H1 (cell line): ENCODE measurements at regions not wholly inside any gene's neighbourhood (a gene's known extent, or its start where the extent isn't known, plus 50 kb on each side); places are given as distances from the start of the nearest gene placed in this dataset.

ENCODE experiments used
- CTCF ChIA-PET: fragments of 300-600 bp; sonication (Branson Sonifier 250); formaldehyde crosslinking; loops from one replicate; lab custom pipeline; 2021; ENCODE audit not compliant: partially characterized antibody; lab: Charles Lee
- POLR2A ChIA-PET: fragments of 300-600 bp; sonication (Branson Sonifier 250); formaldehyde crosslinking; loops from one replicate; lab custom pipeline; 2021; ENCODE audit warnings: inconsistent platforms; ENCODE audit not compliant: partially characterized antibody; lab: Charles Lee
- DNase-seq, 2 experiments: peaks; one replicate each; pipeline versions ENCODE4 v3.0.0 to v3.0.0-alpha.2; 2010 to 2022; ENCODE audit warnings: low spot score in 2 of 2, low read depth in 1 of 2, mixed read lengths in 1 of 2
- FAIRE-seq: peaks from 2 replicates; lab custom pipeline; 2011; peaks lifted over from hg19 to GRCh38; lab: Jason Lieb, UNC
- H2AFZ ChIP-seq: 2 replicates; pipeline ENCODE4 v1.8.1; 2012; ENCODE audit warnings: low read length, inconsistent platforms
- H2AK5ac ChIP-seq: 2 replicates; pipeline ENCODE4 v1.6.1; 2013; ENCODE audit warnings: low read depth, low read length
- H2BK120ac ChIP-seq: replicated peaks from 2 replicates; pipeline ENCODE3; 2013; ENCODE audit warnings: low read depth, low read length, inconsistent platforms
- H2BK12ac ChIP-seq: 2 replicates; pipeline ENCODE4 v1.6.1; 2013; ENCODE audit warnings: low read depth, low read length
- H2BK15ac ChIP-seq: 2 replicates; pipeline ENCODE4 v1.6.1; 2013; ENCODE audit warnings: low read length
- H2BK20ac ChIP-seq: 2 replicates; pipeline ENCODE4 v1.6.1; 2013; ENCODE audit warnings: low read length
- H2BK5ac ChIP-seq: 2 replicates; pipeline ENCODE4 v1.6.1; 2013; ENCODE audit warnings: low read depth, low read length
- H3K14ac ChIP-seq: 2 replicates; pipeline ENCODE4 v1.6.1; 2013; ENCODE audit warnings: inconsistent platforms; ENCODE audit not compliant: insufficient read length
- H3K18ac ChIP-seq: 2 replicates; pipeline ENCODE4 v1.6.1; 2013; ENCODE audit warnings: low read length; ENCODE audit errors: extremely low read depth
- H3K23ac ChIP-seq: 2 replicates; pipeline ENCODE4 v1.6.1; 2013; ENCODE audit warnings: inconsistent platforms; ENCODE audit not compliant: insufficient read length
- H3K23me2 ChIP-seq: 2 replicates; pipeline ENCODE4 v1.6.1; 2013; ENCODE audit warnings: low read depth, low read length
- H3K27ac ChIP-seq: 2 replicates; pipeline ENCODE4 v1.6.1; 2011; ENCODE audit warnings: low read depth, low read length, inconsistent platforms
- H3K27me3 ChIP-seq, 4 experiments: replicated peaks in 1 of 4; 1 replicate in 1 of 4; 2 replicates in 3 of 4; pipeline versions ENCODE4 v1.6.1 to v1.8.1; 2011 to 2013; ENCODE audit warnings: low read length in 3 of 4, mild to moderate bottlenecking in 3 of 4, inconsistent platforms in 2 of 4, mixed read lengths in 2 of 4, moderate library complexity in 1 of 4; ENCODE audit not compliant: control insufficient read depth in 3 of 4, insufficient read depth in 3 of 4; ENCODE audit errors: extremely low read depth in 1 of 4
- H3K36me3 ChIP-seq, 4 experiments: 2 replicates each; pipeline versions ENCODE4 v1.6.1 to v1.8.1; 2011 to 2013; ENCODE audit warnings: mild to moderate bottlenecking in 4 of 4, low read length in 3 of 4, moderate library complexity in 2 of 4, control low read depth in 1 of 4, inconsistent platforms in 1 of 4; ENCODE audit not compliant: insufficient read depth in 4 of 4, control insufficient read depth in 2 of 4
- H3K4ac ChIP-seq: replicated peaks from 2 replicates; pipeline ENCODE3; 2013; ENCODE audit warnings: low read length, low read depth, mixed read lengths, inconsistent platforms; ENCODE audit not compliant: insufficient read length
- H3K4me1 ChIP-seq, 4 experiments: replicated peaks in 1 of 4; 1 replicate in 1 of 4; 2 replicates in 3 of 4; pipeline versions ENCODE4 v1.6.1 to v1.8.1; 2011 to 2013; ENCODE audit warnings: low read length in 3 of 4, inconsistent platforms in 2 of 4, mixed read lengths in 1 of 4; ENCODE audit not compliant: insufficient read depth in 4 of 4, control insufficient read depth in 3 of 4
- H3K4me2 ChIP-seq, 2 experiments: 2 replicates each; pipeline versions ENCODE4 v1.6.1 to v1.8.1; 2011 to 2013; ENCODE audit warnings: low read depth in 2 of 2, low read length in 2 of 2, control low read depth in 1 of 2, inconsistent platforms in 1 of 2, mild to moderate bottlenecking in 1 of 2; ENCODE audit not compliant: insufficient read depth in 1 of 2
- H3K4me3 ChIP-seq, 4 experiments: fragments of 200-600, 300-600 bp in 1 of 4; sonication (generic), shearing (Covaris generic), sonication (Bioruptor Twin) in 1 of 4; 2 replicates each; pipeline versions ENCODE4 v1.5.1 to v1.8.1; 2011 to 2016; ENCODE audit warnings: low read length in 4 of 4, low read depth in 3 of 4, control low read depth in 2 of 4, inconsistent platforms in 2 of 4, mild to moderate bottlenecking in 2 of 4, mixed read lengths in 1 of 4, moderate library complexity in 1 of 4; ENCODE audit not compliant: insufficient read depth in 2 of 4; ENCODE audit errors: extremely low read depth in 1 of 4
- H3K56ac ChIP-seq: replicated peaks from 2 replicates; pipeline ENCODE3; 2013; ENCODE audit warnings: low read depth, mild to moderate bottlenecking, mixed read lengths, low read length, inconsistent platforms; ENCODE audit not compliant: insufficient read length
- H3K79me1 ChIP-seq: 2 replicates; pipeline ENCODE4 v1.6.1; 2013; ENCODE audit warnings: low read depth, low read length, control low read depth
- H3K79me2 ChIP-seq, 2 experiments: 2 replicates each; pipeline versions ENCODE4 v1.6.1 to v1.8.1; 2012 to 2013; ENCODE audit warnings: low read length in 2 of 2, mild to moderate bottlenecking in 2 of 2, inconsistent platforms in 1 of 2; ENCODE audit not compliant: insufficient read depth in 2 of 2, control insufficient read depth in 1 of 2
- H3K9ac ChIP-seq, 4 experiments: replicated peaks in 1 of 4; 1 replicate in 1 of 4; 2 replicates in 3 of 4; pipeline versions ENCODE4 v1.6.1 to v1.8.1; 2011 to 2013; ENCODE audit warnings: low read depth in 3 of 4, low read length in 3 of 4, control low read depth in 2 of 4, mild to moderate bottlenecking in 2 of 4, moderate library complexity in 2 of 4, inconsistent platforms in 1 of 4; ENCODE audit errors: extremely low read depth in 1 of 4
- H3K9me3 ChIP-seq, 2 experiments: 2 replicates each; pipeline versions ENCODE4 v1.6.1 to v1.8.1; 2012 to 2013; ENCODE audit warnings: mild to moderate bottlenecking in 2 of 2, moderate library complexity in 2 of 2, control low read depth in 1 of 2, inconsistent platforms in 1 of 2, low read depth in 1 of 2, low read length in 1 of 2, mixed read lengths in 1 of 2; ENCODE audit not compliant: insufficient read depth in 2 of 2
- H4K20me1 ChIP-seq, 2 experiments: replicated peaks in 1 of 2; 2 replicates each; pipeline versions ENCODE3 to v1.8.1; 2011 to 2013; ENCODE audit warnings: inconsistent platforms in 2 of 2, low read length in 2 of 2, mild to moderate bottlenecking in 1 of 2; ENCODE audit not compliant: insufficient read depth in 2 of 2, control insufficient read depth in 1 of 2
- H4K5ac ChIP-seq: 2 replicates; pipeline ENCODE4 v1.6.1; 2013; ENCODE audit warnings: low read length, low read depth, mixed read lengths, inconsistent platforms; ENCODE audit not compliant: insufficient read length
- H4K8ac ChIP-seq: 2 replicates; pipeline ENCODE4 v1.8.0; 2013; ENCODE audit warnings: mild to moderate bottlenecking, moderate library complexity, low read length, inconsistent platforms; ENCODE audit not compliant: insufficient read depth; ENCODE audit errors: extremely low read depth
- H4K91ac ChIP-seq: replicated peaks from 2 replicates; pipeline ENCODE3; 2013; ENCODE audit warnings: low read length, mixed read lengths, inconsistent platforms; ENCODE audit not compliant: insufficient read length
- ASH2L ChIP-seq: fragments of 200-600, 300-600 bp; sonication (generic); IDR thresholded peaks from one replicate; pipeline ENCODE4 v1.7.1; 2017; ENCODE audit warnings: low read length
- BRCA1 ChIP-seq: IDR thresholded peaks from 2 replicates; pipeline ENCODE4 v1.6.1; 2012; ENCODE audit warnings: low read depth, low read length, improper control_type of control experiment
- NANOG ChIP-seq: IDR thresholded peaks from 2 replicates; pipeline ENCODE4 v1.6.1; 2011; ENCODE audit warnings: low read length, low read depth, mild to moderate bottlenecking, inconsistent platforms; ENCODE audit not compliant: insufficient read depth, poor library complexity, severe bottlenecking
- TEAD4 ChIP-seq: IDR thresholded peaks from 2 replicates; pipeline ENCODE4 v1.6.1; 2012; ENCODE audit warnings: low read depth, low read length, inconsistent platforms, mixed read lengths
- WGBS, 2 experiments: shearing (Covaris generic) in 1 of 2; methylation state at CpG; one replicate each; pipeline versions ENCODE4 v1.1.6 to v1.1.7; 2013 to 2015; ENCODE audit warnings: low lambda C conversion rate in 2 of 2, mixed read lengths in 2 of 2, inconsistent platforms in 1 of 2, low coverage in 1 of 2, missing lambda C conversion rate in 1 of 2; ENCODE audit not compliant: insufficient replicate concordance in 2 of 2, insufficient coverage in 1 of 2, insufficient read length in 1 of 2; ENCODE audit errors: extremely low coverage in 1 of 2, missing lambda C conversion rate in 1 of 2; 5-methylcytosine and 5-hydroxymethylcytosine counted together

GRCh38 chr7:156158693-156159092 lies 346.4 kb upstream of the SHH start:
- Histone ChIP-seq H3K4me2 (no peak overlapping the region), H3K9me3 (peaks cover 0 to 2% of the 10 kb centered on the region in 2 experiments; a peak in 1 of 4 replicates), H3K9ac (no peak overlapping the region), H3K4me3 (no peak overlapping the region), H3K23ac (no peak overlapping the region), H3K27ac (no peak overlapping the region), H3K14ac (no peak overlapping the region), H3K27me3 (0 out of 7 replicates have a peak, but pooled peaks cover 0 to 2% (median 0%) of the 10 kb centered on the region in 4 experiments), H2BK120ac (no peak overlapping the region), H2BK20ac (no peak overlapping the region), H4K91ac (no peak overlapping the region), H4K20me1 (no peaks in the 10 kb centered on the region), H2AK5ac (no peak overlapping the region), H2BK12ac (no peak overlapping the region), H2BK5ac (no peak overlapping the region), H4K8ac (no peak overlapping the region), H3K36me3 (no peaks in the 10 kb centered on the region), H3K4me1 (no peaks in the 10 kb centered on the region), H3K79me1 (no peaks in the 10 kb centered on the region), H3K79me2 (no peaks in the 10 kb centered on the region), H3K23me2 (no peaks in the 10 kb centered on the region), H3K4ac (no peak overlapping the region), H3K56ac (no peak overlapping the region), H2BK15ac (no peak overlapping the region), H4K5ac (no peak overlapping the region), H2AFZ (no peak overlapping the region; the same call in 1 of the 2 replicates), H3K18ac (no peak overlapping the region)
- TF ChIP-seq BRCA1, result no peak
- no peak for TF ChIP-seq ASH2L
- TF ChIP-seq NANOG, result no peak
- TF ChIP-seq TEAD4, result no peak
- no peak for DNase-seq
- WGBS, 2 experiments, result 95% methylated on average over 11 of the region's 11 CpGs; no CpG with 5 or more reads in 1 of the 2 experiments
- ChIA-PET CTCF (no interaction called here), POLR2A (no interaction called here)
- FAIRE-seq, result no peak
